Ishikawa (cell line): ENCODE measurements at regions not wholly inside any gene's neighbourhood (a gene's known extent, or its start where the extent isn't known, plus 50 kb on each side); places are given as distances from the start of the nearest gene placed in this dataset.

Experiments used
- CEBPB ChIP-seq: IDR thresholded peaks from 2 replicates; pipeline ENCODE4 v1.6.1; 2012
- CREB1 ChIP-seq: IDR thresholded peaks from 2 replicates; pipeline ENCODE4 v1.6.1; 2012; ENCODE audit warnings: low read depth
- EGR1 ChIP-seq: IDR thresholded peaks from 2 replicates; pipeline ENCODE4 v1.6.1; 2012
- EP300 ChIP-seq: IDR thresholded peaks from 2 replicates; pipeline ENCODE4 v1.6.1; 2012; ENCODE audit warnings: borderline replicate concordance
- FOXM1 ChIP-seq: IDR thresholded peaks from 2 replicates; pipeline ENCODE4 v1.6.1; 2012; ENCODE audit warnings: low read depth, borderline replicate concordance
- RAD21 ChIP-seq: IDR thresholded peaks from 2 replicates; pipeline ENCODE4 v1.6.1; 2012; ENCODE audit warnings: low read depth
- REST ChIP-seq: IDR thresholded peaks from 2 replicates; pipeline ENCODE4 v1.6.1; 2012; ENCODE audit warnings: low read depth, mild to moderate bottlenecking
- TAF1 ChIP-seq: IDR thresholded peaks from 2 replicates; pipeline ENCODE4 v1.6.1; 2012; ENCODE audit warnings: low read depth, mild to moderate bottlenecking
- TCF12 ChIP-seq: IDR thresholded peaks from 2 replicates; pipeline ENCODE4 v1.6.1; 2012; ENCODE audit warnings: low read depth
- TEAD4 ChIP-seq: IDR thresholded peaks from 2 replicates; pipeline ENCODE4 v1.6.1; 2012
- USF1 ChIP-seq: IDR thresholded peaks from 2 replicates; pipeline ENCODE4 v1.6.1; 2012
- YY1 ChIP-seq: IDR thresholded peaks from 2 replicates; pipeline ENCODE4 v1.6.1; 2012; ENCODE audit warnings: low read depth
- ZBTB7A ChIP-seq: IDR thresholded peaks from 2 replicates; pipeline ENCODE4 v1.6.1; 2012; ENCODE audit warnings: low read depth
- TF ChIP-seq, protein P1 (sequence below): IDR thresholded peaks from 2 replicates; pipeline ENCODE4 v1.6.1; 2012

DNA sequence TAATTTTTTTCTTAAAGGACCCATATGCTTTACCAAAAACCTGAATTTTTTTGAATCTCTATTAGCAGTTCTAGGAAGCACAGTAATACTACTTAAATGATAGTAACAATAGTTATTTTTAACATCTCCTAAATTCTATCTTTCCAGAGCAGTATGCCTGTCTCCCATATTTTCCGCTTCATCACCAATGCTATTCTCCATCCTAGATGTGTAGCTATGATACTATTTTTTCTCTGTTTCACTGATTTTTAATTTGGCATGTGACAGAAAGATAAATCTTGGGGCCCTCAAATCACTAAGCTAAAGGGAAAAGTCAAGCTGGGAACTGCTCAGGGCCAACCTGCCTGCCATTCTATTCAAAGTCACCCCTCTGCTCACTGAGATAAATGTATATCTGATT is 102.3 kb upstream of the HMCN1 start:
- TF ChIP-seq TAF1 = no peak
- TF ChIP-seq, protein P1, sequence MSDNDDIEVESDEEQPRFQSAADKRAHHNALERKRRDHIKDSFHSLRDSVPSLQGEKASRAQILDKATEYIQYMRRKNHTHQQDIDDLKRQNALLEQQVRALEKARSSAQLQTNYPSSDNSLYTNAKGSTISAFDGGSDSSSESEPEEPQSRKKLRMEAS = no peak
- no peak for TF ChIP-seq YY1
- no peak for TF ChIP-seq EP300
- no peak for TF ChIP-seq CEBPB
- no peak for TF ChIP-seq EGR1
- TF ChIP-seq RAD21 = no peak
- no peak for TF ChIP-seq CREB1
- TF ChIP-seq ZBTB7A = no peak
- TF ChIP-seq FOXM1 = no peak
- no peak for TF ChIP-seq USF1
- TF ChIP-seq REST = no peak
- TF ChIP-seq TEAD4 = no peak
- TF ChIP-seq TCF12 = no peak
